NT2/D1 (cell line): ENCODE measurements at regions not wholly inside any gene's neighbourhood (a gene's known extent, or its start where the extent isn't known, plus 50 kb on each side); places are given as distances from the start of the nearest gene placed in this dataset.

Experiments
- DNase-seq: peaks from one replicate; pipeline ENCODE4 v3.0.0-alpha.2; 2011; ENCODE audit warnings: low read depth, low spot score
- H3K27me3 ChIP-seq: 2 replicates; pipeline ENCODE4 v1.6.0; 2011; ENCODE audit warnings: mild to moderate bottlenecking; ENCODE audit not compliant: insufficient read length, insufficient read depth
- H3K36me3 ChIP-seq: 2 replicates; pipeline ENCODE4 v1.6.1; 2011; ENCODE audit warnings: mild to moderate bottlenecking, low read length, mixed read lengths; ENCODE audit not compliant: insufficient read depth, insufficient read length
- H3K4me1 ChIP-seq: 2 replicates; pipeline ENCODE4 v1.5.1; 2011; ENCODE audit not compliant: insufficient read depth, insufficient read length
- H3K4me3 ChIP-seq: 2 replicates; pipeline ENCODE4 v1.5.1; 2011; ENCODE audit warnings: low read depth; ENCODE audit not compliant: insufficient read length
- H3K9ac ChIP-seq: 2 replicates; pipeline ENCODE4 v1.6.0; 2011; ENCODE audit warnings: low read depth; ENCODE audit not compliant: insufficient read length
- H3K9me3 ChIP-seq: 2 replicates; pipeline ENCODE4 v1.5.1; 2011; ENCODE audit warnings: mild to moderate bottlenecking, low read length; ENCODE audit not compliant: insufficient read depth
- SUZ12 ChIP-seq: IDR thresholded peaks from 2 replicates; pipeline ENCODE4 v1.6.1; 2011; ENCODE audit not compliant: insufficient read length, insufficient read depth; ENCODE audit errors: extremely low read depth
- YY1 ChIP-seq: IDR thresholded peaks from 2 replicates; pipeline ENCODE4 v1.6.1; 2011; ENCODE audit not compliant: insufficient read length, insufficient read depth
- ZNF274 ChIP-seq: IDR thresholded peaks from 2 replicates; pipeline ENCODE4 v1.6.1; 2011; ENCODE audit warnings: mild to moderate bottlenecking, low read depth, low read length

DNA sequence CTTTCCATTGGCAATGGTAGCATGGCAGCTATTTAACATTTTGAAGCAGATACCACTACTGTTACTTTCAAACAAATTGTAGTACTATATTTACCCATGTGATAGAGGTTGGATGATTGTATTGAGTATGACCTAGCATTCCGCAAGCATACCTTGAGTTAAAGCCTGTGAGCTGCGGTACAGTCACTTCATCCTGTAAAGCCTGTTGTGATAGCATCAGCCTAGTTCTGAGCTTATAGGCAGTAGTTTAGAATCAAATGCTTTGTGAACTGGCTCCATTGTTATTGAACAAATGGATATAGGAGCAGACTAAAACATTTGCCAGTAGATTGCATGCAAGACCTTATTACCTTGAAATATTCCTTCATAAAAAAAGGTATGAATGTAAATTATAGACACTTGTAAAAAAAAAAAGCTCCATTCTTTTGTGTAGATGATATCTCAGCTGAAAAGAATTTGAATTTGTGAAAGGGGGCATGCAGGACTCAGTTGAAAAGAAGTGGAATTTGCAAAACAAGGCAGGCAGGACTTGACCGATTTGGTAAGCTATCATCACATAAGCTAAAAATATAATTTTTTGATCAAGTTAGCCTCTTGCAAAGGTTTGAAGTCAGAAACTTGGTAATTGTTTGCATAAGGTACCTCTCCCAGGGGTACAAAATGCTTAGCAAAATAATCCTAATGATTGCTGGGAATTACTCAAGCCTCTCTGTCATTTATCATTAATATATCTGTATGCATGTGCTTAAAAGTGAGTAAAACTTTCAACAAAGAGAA lies 138.5 kb upstream of the ITGA4 start:
- Histone ChIP-seq H3K9ac (no peak overlapping the region), H3K36me3 (no peaks in the 10 kb centered on the region), H3K27me3 (no peaks in the 10 kb centered on the region), H3K4me3 (no peak overlapping the region), H3K9me3 (no peaks in the 10 kb centered on the region), H3K4me1 (no peaks in the 10 kb centered on the region)
- no peak for TF ChIP-seq SUZ12
- no peak for TF ChIP-seq YY1
- TF ChIP-seq ZNF274 = no peak
- no peak for DNase-seq

GRCh38 chr2:181319286-181319685 lies 137.9 kb upstream of the ITGA4 start:
- TF ChIP-seq ZNF274 (no peak), YY1 (no peak), SUZ12 (no peak)
- DNase-seq = no peak

DNA sequence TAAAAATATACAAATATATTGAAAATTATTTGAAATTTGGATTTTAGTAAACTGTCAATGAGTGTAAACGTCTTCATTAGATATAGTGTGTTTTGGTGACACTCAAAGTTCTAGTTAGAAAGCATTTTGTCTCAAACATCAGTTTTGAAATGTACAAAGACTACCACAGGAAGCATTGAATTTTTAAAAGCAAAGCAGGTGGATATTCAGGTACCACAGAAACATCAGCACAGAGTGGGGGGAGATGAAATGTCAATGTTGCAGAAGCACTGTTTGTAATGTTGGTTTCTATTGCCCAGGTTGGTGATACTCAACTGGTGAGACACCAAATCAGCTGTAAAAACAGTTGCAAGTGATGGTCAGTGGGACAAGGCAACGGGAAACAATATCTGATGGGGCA lies 136.5 kb upstream of the ITGA4 start:
- no peaks in the 10 kb centered on the region for H3K9me3 ChIP-seq
- DNase-seq = no peak
- no peak overlapping the region for H3K9ac ChIP-seq
- no peaks in the 10 kb centered on the region for H3K27me3 ChIP-seq
- no peak overlapping the region for H3K4me3 ChIP-seq
- H3K4me1 ChIP-seq = no peaks in the 10 kb centered on the region
- TF ChIP-seq SUZ12 = no peak
- TF ChIP-seq YY1 = no peak
- TF ChIP-seq ZNF274 = no peak
- H3K36me3 ChIP-seq = no peaks in the 10 kb centered on the region

More at GRCh38 chr2:181319286-181319685, 137.9 kb upstream of the ITGA4 start:
- H3K27me3 ChIP-seq = no peaks in the 10 kb centered on the region
- H3K4me1 ChIP-seq = no peaks in the 10 kb centered on the region
- H3K4me3 ChIP-seq = no peak overlapping the region
- no peak overlapping the region for H3K9ac ChIP-seq
- H3K9me3 ChIP-seq = no peaks in the 10 kb centered on the region
- H3K36me3 ChIP-seq = no peaks in the 10 kb centered on the region

DNA sequence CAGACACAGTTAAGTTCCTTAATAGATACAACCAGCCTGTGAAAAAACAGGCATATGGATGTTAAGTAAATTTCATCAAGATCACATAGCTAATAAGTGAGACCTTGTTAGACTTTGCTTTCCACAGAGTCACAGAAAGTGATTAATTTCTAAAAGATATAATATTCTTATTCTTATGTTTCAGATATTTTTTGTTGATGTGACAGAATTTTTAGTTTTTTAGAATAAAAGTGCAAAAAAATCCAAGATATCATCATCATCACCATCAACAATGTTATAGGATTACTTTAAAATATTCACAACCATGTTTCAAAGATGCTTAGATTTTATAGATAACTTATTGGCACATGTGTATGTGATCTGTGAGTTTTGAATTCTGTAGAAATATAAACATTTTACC lies 132.3 kb upstream of the ITGA4 start:
- no peak for TF ChIP-seq ZNF274
- TF ChIP-seq SUZ12 = no peak
- no peak for TF ChIP-seq YY1
- no peaks in the 10 kb centered on the region for H3K36me3 ChIP-seq
- no peak overlapping the region for H3K9ac ChIP-seq
- H3K4me1 ChIP-seq = no peaks in the 10 kb centered on the region
- H3K27me3 ChIP-seq = no peaks in the 10 kb centered on the region
- no peaks in the 10 kb centered on the region for H3K9me3 ChIP-seq
- DNase-seq = no peak
- no peak overlapping the region for H3K4me3 ChIP-seq

GRCh38 chr2:181326661-181327060 lies 130.5 kb upstream of the ITGA4 start:
- DNase-seq = no peak
- no peak overlapping the region for H3K4me3 ChIP-seq
- no peaks in the 10 kb centered on the region for H3K9me3 ChIP-seq
- no peaks in the 10 kb centered on the region for H3K4me1 ChIP-seq
- H3K27me3 ChIP-seq = no peaks in the 10 kb centered on the region
- TF ChIP-seq SUZ12 = no peak
- no peak for TF ChIP-seq ZNF274
- no peak for TF ChIP-seq YY1
- no peak overlapping the region for H3K9ac ChIP-seq
- no peaks in the 10 kb centered on the region for H3K36me3 ChIP-seq

DNA sequence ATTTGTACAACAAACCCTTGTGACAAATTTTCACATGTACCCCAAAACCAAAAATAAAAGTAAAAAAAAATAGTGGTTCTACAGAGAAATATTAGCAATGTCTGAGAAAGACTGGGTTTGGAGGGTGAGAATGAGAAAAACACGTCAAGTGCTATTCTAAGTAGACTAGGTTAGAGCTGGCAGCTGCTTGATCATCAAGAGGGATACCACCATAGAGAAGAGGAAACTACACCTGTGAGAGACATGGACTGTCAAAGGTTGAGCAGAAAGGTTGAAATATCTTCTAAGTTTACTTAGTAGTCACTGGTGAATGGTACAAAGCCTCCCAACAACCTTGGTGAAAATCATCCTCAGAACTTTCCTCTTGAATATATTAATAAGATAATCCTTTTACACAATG lies 126.9 kb upstream of the ITGA4 start:
- Histone ChIP-seq H3K9me3 (no peaks in the 10 kb centered on the region), H3K9ac (no peak overlapping the region), H3K36me3 (no peaks in the 10 kb centered on the region), H3K4me3 (no peak overlapping the region), H3K27me3 (no peaks in the 10 kb centered on the region), H3K4me1 (no peaks in the 10 kb centered on the region)
- no peak for TF ChIP-seq YY1
- no peak for TF ChIP-seq ZNF274
- TF ChIP-seq SUZ12 = no peak
- no peak for DNase-seq

DNA sequence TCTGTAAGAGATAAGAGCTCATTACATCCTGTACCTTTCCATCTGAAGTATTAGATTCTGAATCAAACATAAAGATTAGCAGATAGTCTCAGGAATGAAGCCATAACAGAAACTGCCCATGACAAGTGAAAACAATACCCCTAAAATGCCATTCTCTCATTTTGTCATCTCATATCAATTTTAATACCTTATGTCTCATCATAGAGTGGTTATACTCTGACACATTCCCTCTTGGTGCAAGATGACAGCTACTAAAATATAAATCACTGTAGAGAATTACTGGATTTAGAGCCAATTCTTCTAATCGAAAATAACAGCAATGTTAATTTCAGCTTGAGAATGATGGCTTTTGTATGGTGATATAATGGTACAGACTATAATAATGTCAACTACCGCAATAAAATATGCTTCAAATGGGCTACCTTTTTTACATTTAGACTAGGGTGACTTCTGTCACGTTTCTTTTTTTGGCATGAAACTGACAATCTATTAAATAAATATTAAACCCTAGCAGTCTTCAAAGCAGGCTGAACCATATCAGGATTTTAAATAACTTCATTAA lies 125.1 kb upstream of the ITGA4 start:
- Histone ChIP-seq H3K9me3 (no peaks in the 10 kb centered on the region), H3K36me3 (no peaks in the 10 kb centered on the region), H3K9ac (no peak overlapping the region), H3K4me1 (no peaks in the 10 kb centered on the region), H3K27me3 (no peaks in the 10 kb centered on the region), H3K4me3 (no peak overlapping the region)
- TF ChIP-seq SUZ12 (no peak), YY1 (no peak)
- DNase-seq = no peak
